HEK293T (cell line): ENCODE measurements at regions not wholly inside any gene's neighbourhood (a gene's known extent, or its start where the extent isn't known, plus 50 kb on each side); places are given as distances from the start of the nearest gene placed in this dataset.

Experiments
- BHLHE40 ChIP-seq: fragments of 450-650 bp; IDR thresholded peaks from 2 replicates; pipeline ENCODE4 v1.6.1; 2016; ENCODE audit warnings: mild to moderate bottlenecking, moderate library complexity, borderline replicate concordance
- ELF4 ChIP-seq: fragments of 450-650 bp; IDR thresholded peaks from 2 replicates; pipeline ENCODE4 v1.6.1; 2017; ENCODE audit warnings: antibody characterized with exemption
- FOXA1 ChIP-seq: fragments of 450-650 bp; IDR thresholded peaks from 2 replicates; pipeline ENCODE4 v1.6.1; 2016; ENCODE audit warnings: mild to moderate bottlenecking
- FOXK2 ChIP-seq: fragments of 450-650 bp; IDR thresholded peaks from 2 replicates; pipeline ENCODE4 v1.6.1; 2016; ENCODE audit warnings: mild to moderate bottlenecking
- FOXM1 ChIP-seq: fragments of 450-650 bp; IDR thresholded peaks from 2 replicates; pipeline ENCODE4 v1.6.1; 2017; ENCODE audit warnings: mild to moderate bottlenecking, borderline replicate concordance
- HDGF ChIP-seq: fragments of 450-650 bp; IDR thresholded peaks from 2 replicates; pipeline ENCODE4 v1.6.1; 2017; ENCODE audit warnings: antibody characterized with exemption, borderline replicate concordance
- L3MBTL2 ChIP-seq: fragments of 450-650 bp; conservative IDR thresholded peaks from 2 replicates; pipeline ENCODE4 v1.6.1; 2016; ENCODE audit warnings: mild to moderate bottlenecking
- SUZ12 ChIP-seq: fragments of 450-650 bp; IDR thresholded peaks from 2 replicates; pipeline ENCODE4 v1.6.1; 2016; ENCODE audit warnings: mild to moderate bottlenecking
- TARDBP ChIP-seq: fragments of 450-650 bp; IDR thresholded peaks from 2 replicates; pipeline ENCODE4 v1.6.1; 2016
- ZNF384 ChIP-seq: fragments of 450-650 bp; IDR thresholded peaks from 2 replicates; pipeline ENCODE4 v1.6.1; 2016

DNA sequence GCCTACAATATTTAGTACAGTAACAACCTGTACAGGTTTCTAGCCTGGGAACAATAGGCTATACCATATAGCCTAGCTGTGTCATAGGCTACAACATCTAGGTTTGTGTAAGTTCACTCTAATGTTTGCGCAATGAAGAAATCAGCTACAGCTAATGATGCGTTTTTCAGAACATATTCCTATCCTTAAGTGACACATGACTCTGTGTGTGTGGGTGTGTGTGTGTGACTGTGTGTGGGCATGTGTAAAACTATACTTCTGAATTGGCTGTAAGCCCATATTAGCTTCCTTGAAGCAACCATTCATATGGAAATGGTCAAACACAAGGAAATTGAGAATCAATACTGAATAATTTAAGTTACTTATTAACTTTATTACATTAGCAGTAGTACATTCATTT, 120.8 kb upstream of the SULT1C3 start:
- TF ChIP-seq FOXM1 (no peak), FOXK2 (no peak), ELF4 (no peak), ZNF384 (no peak), L3MBTL2 (no peak), SUZ12 (no peak), HDGF (no peak), TARDBP (no peak), BHLHE40 (no peak), FOXA1 (no peak)
